Gastroesophageal sphincter (tissue), 3 donors: ENCODE measurements at regions not wholly inside any gene's neighbourhood (a gene's known extent, or its start where the extent isn't known, plus 50 kb on each side); places are given as distances from the start of the nearest gene placed in this dataset.

Experiments used
- EP300 ChIP-seq: sonication (generic); formaldehyde crosslinking; IDR thresholded peaks from one replicate; pipeline ENCODE4 v1.6.1; 2017; ENCODE audit warnings: antibody characterized with exemption, mild to moderate bottlenecking
- POLR2A ChIP-seq, 2 donors: fragments of 450-650 bp; IDR thresholded peaks; one replicate each; pipeline ENCODE4 v1.6.1; 2017; ENCODE audit warnings: antibody characterized with exemption in 2 of 2, mild to moderate bottlenecking in 2 of 2, moderate library complexity in 1 of 2
- TF ChIP-seq, protein P1 (sequence below), 4 experiments: fragments of 200-600 bp in 2 of 4; fragments of 450-650 bp in 2 of 4; sonication (generic) in 1 of 4; IDR thresholded peaks; one replicate each; pipeline ENCODE4 v1.5.1; 2017 to 2019; ENCODE audit warnings: antibody characterized with exemption in 4 of 4, mild to moderate bottlenecking in 2 of 4, moderate library complexity in 2 of 4

DNA sequence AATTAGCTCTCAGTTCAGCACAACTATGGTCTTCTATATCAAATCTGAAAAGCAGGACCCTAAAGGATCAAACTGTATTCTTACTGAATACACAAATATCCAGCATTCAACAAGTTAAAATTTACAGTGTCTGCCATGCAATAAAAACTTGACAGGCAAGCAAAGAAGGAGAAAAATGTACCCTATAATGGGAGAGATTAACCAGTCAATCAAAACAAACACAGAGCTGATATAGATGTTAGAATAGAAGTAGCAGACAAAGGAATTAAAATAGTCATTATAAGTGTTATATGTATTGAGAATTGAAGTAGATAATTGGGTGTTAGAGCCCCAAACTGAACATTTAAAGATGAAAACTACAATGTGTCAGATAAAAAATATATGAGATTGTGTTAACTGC, 914.9 kb downstream of the EPHA7 start:
- TF ChIP-seq, protein P1, sequence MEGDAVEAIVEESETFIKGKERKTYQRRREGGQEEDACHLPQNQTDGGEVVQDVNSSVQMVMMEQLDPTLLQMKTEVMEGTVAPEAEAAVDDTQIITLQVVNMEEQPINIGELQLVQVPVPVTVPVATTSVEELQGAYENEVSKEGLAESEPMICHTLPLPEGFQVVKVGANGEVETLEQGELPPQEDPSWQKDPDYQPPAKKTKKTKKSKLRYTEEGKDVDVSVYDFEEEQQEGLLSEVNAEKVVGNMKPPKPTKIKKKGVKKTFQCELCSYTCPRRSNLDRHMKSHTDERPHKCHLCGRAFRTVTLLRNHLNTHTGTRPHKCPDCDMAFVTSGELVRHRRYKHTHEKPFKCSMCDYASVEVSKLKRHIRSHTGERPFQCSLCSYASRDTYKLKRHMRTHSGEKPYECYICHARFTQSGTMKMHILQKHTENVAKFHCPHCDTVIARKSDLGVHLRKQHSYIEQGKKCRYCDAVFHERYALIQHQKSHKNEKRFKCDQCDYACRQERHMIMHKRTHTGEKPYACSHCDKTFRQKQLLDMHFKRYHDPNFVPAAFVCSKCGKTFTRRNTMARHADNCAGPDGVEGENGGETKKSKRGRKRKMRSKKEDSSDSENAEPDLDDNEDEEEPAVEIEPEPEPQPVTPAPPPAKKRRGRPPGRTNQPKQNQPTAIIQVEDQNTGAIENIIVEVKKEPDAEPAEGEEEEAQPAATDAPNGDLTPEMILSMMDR (IDR thresholded peaks at IDR 0.05) = no peak
- TF ChIP-seq POLR2A (IDR thresholded peaks at IDR 0.05) (no peak), EP300 (no peak)
